ENCODE measurements at regions not wholly inside any gene's neighbourhood (a gene's known extent, or its start where the extent isn't known, plus 50 kb on each side); places are given as distances from the start of the nearest gene placed in this dataset.

DNA sequence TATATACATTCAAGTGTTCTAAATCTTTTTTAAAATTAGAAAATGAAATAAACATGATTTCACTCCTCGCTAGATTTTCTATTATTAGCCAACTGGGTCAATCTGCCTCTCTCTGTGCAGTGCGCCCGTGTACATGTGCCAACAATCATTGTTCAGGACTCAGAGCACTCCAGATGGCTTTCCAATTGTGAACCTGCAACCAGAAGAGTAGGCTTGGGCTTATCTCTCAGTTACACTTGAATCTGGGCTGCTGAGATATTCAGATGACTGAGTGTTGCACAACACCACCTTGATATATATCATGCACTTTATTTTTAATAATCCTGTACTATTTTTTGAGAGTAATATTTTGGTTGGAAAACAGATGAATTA, 184.0 kb upstream of the FSTL5 start:
- WGBS, 2 experiments (ENCODE audit: insufficient coverage in 1 of 2, insufficient read length in 1 of 2): 77 to 78% methylated on average over 3 of the region's 3 CpGs
- peaks cover 14% of the 10 kb centered on the region for H3K9me3 ChIP-seq (ENCODE audit: control insufficient read depth, low read length)
- H3K9ac ChIP-seq (ENCODE audit: extremely low read depth, low read length, poor library complexity, severe bottlenecking): no peak overlapping the region
- H3K4me3 ChIP-seq (ENCODE audit: low read length): no peak overlapping the region
- H3K27me3 ChIP-seq (ENCODE audit: control insufficient read depth, insufficient read depth, low read length, poor library complexity, severe bottlenecking): no peaks in the 10 kb centered on the region
- TF ChIP-seq, protein P1, sequence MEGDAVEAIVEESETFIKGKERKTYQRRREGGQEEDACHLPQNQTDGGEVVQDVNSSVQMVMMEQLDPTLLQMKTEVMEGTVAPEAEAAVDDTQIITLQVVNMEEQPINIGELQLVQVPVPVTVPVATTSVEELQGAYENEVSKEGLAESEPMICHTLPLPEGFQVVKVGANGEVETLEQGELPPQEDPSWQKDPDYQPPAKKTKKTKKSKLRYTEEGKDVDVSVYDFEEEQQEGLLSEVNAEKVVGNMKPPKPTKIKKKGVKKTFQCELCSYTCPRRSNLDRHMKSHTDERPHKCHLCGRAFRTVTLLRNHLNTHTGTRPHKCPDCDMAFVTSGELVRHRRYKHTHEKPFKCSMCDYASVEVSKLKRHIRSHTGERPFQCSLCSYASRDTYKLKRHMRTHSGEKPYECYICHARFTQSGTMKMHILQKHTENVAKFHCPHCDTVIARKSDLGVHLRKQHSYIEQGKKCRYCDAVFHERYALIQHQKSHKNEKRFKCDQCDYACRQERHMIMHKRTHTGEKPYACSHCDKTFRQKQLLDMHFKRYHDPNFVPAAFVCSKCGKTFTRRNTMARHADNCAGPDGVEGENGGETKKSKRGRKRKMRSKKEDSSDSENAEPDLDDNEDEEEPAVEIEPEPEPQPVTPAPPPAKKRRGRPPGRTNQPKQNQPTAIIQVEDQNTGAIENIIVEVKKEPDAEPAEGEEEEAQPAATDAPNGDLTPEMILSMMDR (conservative IDR thresholded peaks at IDR 0.05): no peak
- no peaks in the 10 kb centered on the region for H3K4me1 Mint-ChIP-seq
- no peak overlapping the region for H3K27ac ChIP-seq (ENCODE audit: low read depth, low read length)
- no peaks in the 10 kb centered on the region for H3K36me3 ChIP-seq (ENCODE audit: control insufficient read depth, insufficient read depth, low read length)
- peaks cover 3% of the 10 kb centered on the region for H3K9me3 Mint-ChIP-seq
- no peak overlapping the region for H3K27ac Mint-ChIP-seq
- no peak for DNase-seq
- H3K36me3 Mint-ChIP-seq (ENCODE audit: low read depth): no peaks in the 10 kb centered on the region
- no peaks in the 10 kb centered on the region for H3K4me1 ChIP-seq (ENCODE audit: control insufficient read depth, insufficient read depth, low read length)
- no peak overlapping the region for H3K4me3 Mint-ChIP-seq
- no peaks in the 10 kb centered on the region for H3K27me3 Mint-ChIP-seq (ENCODE audit: insufficient read depth)

DNA sequence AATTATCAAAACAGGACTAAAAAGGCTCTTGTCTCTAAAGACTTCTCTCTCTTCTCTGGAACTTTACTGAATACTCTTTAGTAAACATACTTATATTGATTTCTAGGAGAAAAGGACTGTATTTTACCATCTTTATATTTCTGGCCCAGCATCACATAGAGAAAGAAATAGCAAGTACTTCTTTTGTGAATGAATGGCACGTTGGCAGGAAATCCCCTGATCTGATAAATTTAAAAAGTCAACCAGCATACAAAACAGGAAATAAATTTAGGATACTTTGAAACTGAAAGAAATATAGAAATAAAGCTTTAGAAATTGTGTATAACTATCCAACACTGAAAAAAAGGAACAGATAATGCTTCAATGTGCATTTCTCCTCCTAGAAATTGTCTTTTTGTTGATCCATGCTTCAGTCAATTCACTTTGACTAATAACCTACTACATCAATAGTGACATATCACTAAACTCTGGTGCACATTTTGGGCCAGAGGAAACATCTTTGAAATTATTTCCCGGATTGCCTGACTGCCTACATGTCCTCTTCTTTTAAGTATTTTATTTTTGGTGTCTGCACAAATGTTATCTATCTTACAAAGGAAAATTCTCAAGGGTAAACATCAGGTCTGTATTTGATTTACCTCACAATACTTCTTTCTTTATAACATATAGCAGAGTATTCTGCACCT, 183.5 kb upstream of the FSTL5 start:
- no peak overlapping the region for H3K4me3 Mint-ChIP-seq
- peaks cover 3% of the 10 kb centered on the region for H3K9me3 Mint-ChIP-seq
- no peak overlapping the region for H3K27ac ChIP-seq (ENCODE audit: low read depth, low read length)
- H3K27ac Mint-ChIP-seq: no peak overlapping the region
- no peaks in the 10 kb centered on the region for H3K36me3 ChIP-seq (ENCODE audit: control insufficient read depth, insufficient read depth, low read length)
- no peaks in the 10 kb centered on the region for H3K4me1 Mint-ChIP-seq
- TF ChIP-seq, protein P1 (conservative IDR thresholded peaks at IDR 0.05): no peak
- 78% methylated on average over 2 of the region's 2 CpGs; no CpG with 5 or more reads in 1 of the 2 experiments for WGBS, 2 experiments (ENCODE audit: insufficient coverage in 1 of 2, insufficient read length in 1 of 2)
- H3K4me3 ChIP-seq (ENCODE audit: low read length): no peak overlapping the region
- H3K9ac ChIP-seq (ENCODE audit: extremely low read depth, low read length, poor library complexity, severe bottlenecking): no peak overlapping the region
- H3K27me3 Mint-ChIP-seq (ENCODE audit: insufficient read depth): no peaks in the 10 kb centered on the region
- no peaks in the 10 kb centered on the region for H3K4me1 ChIP-seq (ENCODE audit: control insufficient read depth, insufficient read depth, low read length)
- peaks cover 15% of the 10 kb centered on the region for H3K9me3 ChIP-seq (ENCODE audit: control insufficient read depth, low read length)
- H3K36me3 Mint-ChIP-seq (ENCODE audit: low read depth): no peaks in the 10 kb centered on the region
- no peak for DNase-seq
- H3K27me3 ChIP-seq (ENCODE audit: control insufficient read depth, insufficient read depth, low read length, poor library complexity, severe bottlenecking): no peaks in the 10 kb centered on the region

DNA sequence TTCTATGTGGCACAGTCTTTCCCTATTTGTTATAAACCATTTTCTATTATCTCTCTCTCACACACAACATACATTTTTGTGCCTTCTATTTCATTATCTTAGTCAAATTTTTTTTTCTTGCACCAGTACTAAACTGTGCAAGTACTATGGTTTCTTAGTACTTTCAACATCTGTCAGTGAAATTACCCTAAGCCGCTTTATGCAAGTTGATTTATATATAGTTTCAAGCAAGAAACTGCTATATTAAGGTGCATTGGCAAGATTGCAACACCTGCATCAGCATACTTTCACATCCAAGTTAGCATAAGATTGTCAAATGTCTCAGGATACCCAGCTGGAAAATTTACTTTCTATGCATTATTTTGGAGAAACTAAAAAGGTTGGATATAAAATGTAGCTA, 180.2 kb upstream of the FSTL5 start:
- no peaks in the 10 kb centered on the region for H3K36me3 ChIP-seq (ENCODE audit: control insufficient read depth, insufficient read depth, low read length)
- peak overlapping the region; percentile 44 for H3K4me3 ChIP-seq (ENCODE audit: low read length)
- H3K4me1 Mint-ChIP-seq: peaks cover 6% of the 10 kb centered on the region
- no peaks in the 10 kb centered on the region for H3K27me3 Mint-ChIP-seq (ENCODE audit: insufficient read depth)
- peaks cover 3% of the 10 kb centered on the region for H3K9me3 Mint-ChIP-seq
- H3K4me3 Mint-ChIP-seq: no peak overlapping the region
- H3K27ac Mint-ChIP-seq: no peak overlapping the region
- no peaks in the 10 kb centered on the region for H3K36me3 Mint-ChIP-seq (ENCODE audit: low read depth)
- peaks cover 15% of the 10 kb centered on the region for H3K9me3 ChIP-seq (ENCODE audit: control insufficient read depth, low read length)
- H3K27ac ChIP-seq (ENCODE audit: low read depth, low read length): no peak overlapping the region
- H3K4me1 ChIP-seq (ENCODE audit: control insufficient read depth, insufficient read depth, low read length): no peaks in the 10 kb centered on the region
- TF ChIP-seq, protein P1 (conservative IDR thresholded peaks at IDR 0.05): no peak
- no peak overlapping the region for H3K9ac ChIP-seq (ENCODE audit: extremely low read depth, low read length, poor library complexity, severe bottlenecking)
- no peaks in the 10 kb centered on the region for H3K27me3 ChIP-seq (ENCODE audit: control insufficient read depth, insufficient read depth, low read length, poor library complexity, severe bottlenecking)
- WGBS, 2 experiments (ENCODE audit: insufficient coverage in 1 of 2, insufficient read length in 1 of 2): no CpG with 5 or more reads among the region's 1 CpG
- no peak for DNase-seq

All from endodermal cell (in vitro differentiated cells).